HG02981 (cell line): ENCODE measurements at regions not wholly inside any gene's neighbourhood (a gene's known extent, or its start where the extent isn't known, plus 50 kb on each side); places are given as distances from the start of the nearest gene placed in this dataset.

Source experiments
- ATAC-seq: cut with Tn5 transposase; IDR thresholded peaks from one replicate; pipeline ENCODE4 v1.9.1; 2021; ENCODE audit warnings: mild to moderate bottlenecking, moderate library complexity; ENCODE audit not compliant: unreplicated experiment

- no peak for ATAC-seq
Measured at GRCh38 chr2:198315791-198316630, 511.6 kb downstream of the PLCL1 start.

- no peak for ATAC-seq
Measured at GRCh38 chr2:198314559-198315153, 510.3 kb downstream of the PLCL1 start.

- no peak for ATAC-seq
Measured at GRCh38 chr2:198312596-198313483, 508.4 kb downstream of the PLCL1 start.

DNA sequence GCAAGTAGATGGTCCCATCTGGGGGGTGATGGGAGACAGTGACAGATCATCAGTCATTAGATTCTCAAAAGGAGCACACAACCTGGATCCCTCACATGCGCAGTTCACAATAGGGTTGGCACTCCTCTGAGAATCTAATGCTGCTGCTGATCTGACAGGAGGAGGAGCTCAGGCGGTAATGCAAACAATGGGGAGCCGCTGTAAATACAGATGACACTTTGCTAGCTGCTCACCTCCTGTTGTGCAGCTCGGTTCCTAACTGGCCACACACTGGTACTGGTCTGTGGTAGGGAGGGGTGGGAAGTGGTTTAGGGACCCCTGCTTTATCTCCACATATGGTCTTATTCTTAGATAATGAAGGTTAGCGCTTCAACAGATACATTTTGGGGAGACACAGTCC is 506.6 kb downstream of the PLCL1 start:
- ATAC-seq: no peak

DNA sequence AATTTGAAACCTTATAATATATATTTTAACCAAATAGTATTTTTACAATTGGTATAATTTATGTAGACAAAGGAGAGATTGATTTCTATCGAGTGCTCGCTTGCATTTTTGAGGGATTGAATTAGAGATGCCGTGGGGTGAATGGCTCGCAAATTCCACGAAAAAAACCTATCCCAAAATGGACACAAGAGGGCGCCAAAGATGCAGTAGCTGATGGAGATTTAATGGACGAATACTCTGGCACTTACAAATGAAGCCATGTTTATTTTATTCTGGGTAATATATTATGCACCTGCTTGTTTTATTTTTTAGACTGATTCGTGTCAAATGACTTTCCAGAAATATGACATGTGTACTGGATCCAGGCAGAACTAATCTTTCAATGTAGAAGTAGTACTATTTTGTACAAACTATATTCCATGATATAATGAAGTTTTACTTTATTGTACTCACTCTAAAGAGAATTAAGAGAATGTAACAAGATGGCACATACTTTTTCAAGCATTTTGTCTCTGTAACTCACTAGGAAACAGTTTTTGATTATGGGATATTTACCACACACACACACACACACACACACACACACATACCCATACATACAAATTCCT is 505.4 kb downstream of the PLCL1 start:
- ATAC-seq: peak; percentile 66

DNA sequence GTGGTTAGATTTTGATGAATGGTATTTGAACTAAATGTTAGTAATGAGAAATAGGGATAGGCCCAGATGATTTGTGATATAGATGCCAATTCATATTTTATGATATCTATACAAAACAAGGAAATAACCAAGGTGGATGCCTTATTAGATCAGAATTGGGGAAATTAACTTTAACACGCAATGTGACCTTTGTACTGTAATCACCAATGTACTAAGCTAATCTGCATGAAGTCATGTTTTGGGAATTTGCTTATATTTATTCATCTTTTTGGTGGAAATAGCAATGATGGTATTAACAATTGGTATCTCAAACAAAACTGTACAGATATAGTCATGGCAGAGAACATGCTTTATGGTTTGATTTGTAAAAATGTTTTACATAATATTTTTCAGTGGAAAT is 504.7 kb downstream of the PLCL1 start:
- no peak for ATAC-seq

- no peak for ATAC-seq
Measured at GRCh38 chr2:198308368-198308767, 504.0 kb downstream of the PLCL1 start.

GRCh38 chr2:198307093-198307492 is 502.7 kb downstream of the PLCL1 start:
- ATAC-seq: no peak

GRCh38 chr2:198304859-198305258 is 500.5 kb downstream of the PLCL1 start:
- no peak for ATAC-seq

- no peak for ATAC-seq
Measured at GRCh38 chr2:198297350-198297749, 493.0 kb downstream of the PLCL1 start.

DNA sequence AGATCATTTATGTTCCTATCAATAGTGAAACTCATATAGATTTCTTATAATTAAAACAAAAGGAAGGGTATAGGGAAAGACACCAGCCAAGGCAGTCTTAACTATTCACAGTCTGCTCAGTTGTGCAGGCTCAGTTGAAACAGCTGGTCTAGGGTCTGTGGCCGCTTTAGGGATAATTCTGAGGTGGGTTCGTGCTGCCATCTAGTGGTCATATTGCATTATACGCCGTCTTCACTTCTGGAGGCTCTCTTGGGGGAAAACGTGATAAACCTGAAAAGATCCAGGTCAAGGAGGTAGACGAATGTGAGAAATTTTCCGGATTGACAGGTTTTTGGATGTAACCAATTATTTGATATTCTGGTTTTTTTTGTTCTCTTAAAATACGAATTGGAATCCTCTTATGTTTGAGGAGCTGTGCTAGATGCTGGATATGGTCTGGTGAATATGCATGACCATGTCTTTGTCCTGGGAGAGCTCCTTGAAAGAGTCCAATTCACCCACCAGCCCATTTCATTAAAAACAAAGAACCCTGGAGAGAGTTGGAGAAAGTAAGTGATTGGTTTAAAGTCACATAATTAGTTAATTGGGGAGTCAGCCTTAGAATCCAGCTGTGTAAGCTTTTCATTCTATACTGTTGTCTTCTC is 492.4 kb downstream of the PLCL1 start:
- ATAC-seq: peak; percentile 94

DNA sequence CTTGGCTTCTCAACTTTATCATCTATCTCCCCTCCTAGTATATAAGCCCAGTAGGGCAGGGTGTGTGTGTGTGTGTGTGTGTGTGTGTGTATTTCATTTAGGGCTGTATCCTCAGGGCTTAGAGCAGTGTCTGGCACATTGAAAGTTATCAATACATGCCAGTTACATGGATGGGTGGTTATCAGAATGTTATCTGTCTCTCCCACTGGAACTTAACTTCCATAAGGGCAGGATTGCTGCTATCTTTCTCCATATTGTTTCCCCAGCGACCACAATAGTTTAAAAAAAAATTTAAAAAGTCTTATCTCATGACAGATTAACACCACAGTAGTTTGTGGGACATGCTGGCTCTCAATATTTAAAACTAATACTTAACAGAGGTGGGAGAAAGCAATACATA is 488.9 kb downstream of the PLCL1 start:
- no peak for ATAC-seq

DNA sequence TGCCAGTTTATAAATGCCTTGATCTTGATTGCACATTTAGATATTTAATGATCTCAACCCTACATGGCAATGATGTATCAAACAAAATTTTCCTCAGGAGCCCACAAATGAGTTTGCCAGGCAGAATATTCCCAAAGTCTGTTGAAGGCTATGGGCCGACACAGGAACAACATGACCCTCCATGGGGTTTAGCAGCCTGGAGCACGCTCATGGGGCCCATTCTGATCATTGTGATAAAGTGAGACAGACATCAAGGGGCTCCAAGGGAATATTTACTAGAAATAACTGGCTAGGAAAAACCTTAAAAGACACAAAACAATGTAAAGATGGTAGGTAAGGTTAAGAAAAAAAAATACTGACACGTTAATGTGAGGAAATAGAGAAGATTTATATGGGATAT is 485.4 kb downstream of the PLCL1 start:
- ATAC-seq: no peak

GRCh38 chr2:198287706-198288105 is 483.3 kb downstream of the PLCL1 start:
- ATAC-seq: no peak

DNA sequence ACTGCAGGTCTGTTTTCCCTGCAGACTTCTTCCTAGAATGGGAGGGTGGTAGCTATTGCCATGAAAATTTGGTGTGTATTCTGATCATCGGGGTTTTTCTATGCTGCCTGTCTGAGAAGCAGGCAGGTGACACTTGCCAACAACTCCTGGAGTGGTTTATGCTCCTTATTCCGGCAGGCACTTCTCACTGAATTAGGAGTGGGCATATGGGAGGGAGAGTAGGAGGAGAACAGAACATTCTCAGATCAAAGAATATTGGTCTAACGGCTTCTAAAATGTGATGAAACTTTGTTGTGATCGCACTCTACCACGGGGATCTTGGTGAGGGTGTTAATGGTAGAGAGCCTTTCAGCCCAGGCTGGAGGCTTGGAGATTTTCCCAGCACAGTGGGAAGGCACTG is 480.8 kb downstream of the PLCL1 start:
- no peak for ATAC-seq

DNA sequence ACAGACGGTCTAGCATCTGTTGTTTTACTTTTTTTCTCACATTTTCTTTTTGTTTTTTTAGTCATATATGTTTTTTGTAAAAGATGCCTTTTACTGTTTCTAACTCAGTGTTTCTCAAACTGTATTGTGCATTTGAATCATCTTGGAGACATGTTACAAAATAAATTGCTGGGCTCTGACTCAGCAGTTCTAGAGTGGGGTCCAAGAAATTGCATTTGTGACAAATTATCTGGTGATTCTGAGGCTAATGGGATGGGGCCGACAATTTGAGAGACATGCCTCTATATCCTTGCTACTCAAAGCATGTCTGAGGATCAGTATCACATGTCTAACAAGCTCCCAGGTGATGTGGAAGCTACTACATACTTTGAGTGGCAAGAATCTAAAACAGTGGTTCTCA is 478.8 kb downstream of the PLCL1 start:
- no peak for ATAC-seq

- ATAC-seq: no peak
Measured at GRCh38 chr2:198282061-198282460, 477.7 kb downstream of the PLCL1 start.

DNA sequence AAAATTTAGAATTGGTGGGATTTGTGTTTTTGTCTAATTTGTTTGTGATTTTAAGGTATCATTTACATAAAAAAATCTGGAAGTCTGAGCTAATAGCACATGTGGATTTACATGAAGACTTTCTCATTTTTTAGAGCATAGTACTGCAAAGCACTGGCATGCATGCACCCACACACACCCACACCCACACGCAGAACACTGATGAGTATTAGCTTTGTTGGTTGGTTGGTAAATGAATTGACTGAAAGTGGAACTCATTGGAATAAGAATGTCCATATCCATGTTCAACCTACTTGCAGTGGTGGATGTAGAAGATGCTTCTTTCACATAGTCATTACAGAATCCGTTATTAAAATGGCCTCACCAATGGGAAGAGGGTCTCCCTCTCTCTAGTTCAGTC is 475.8 kb downstream of the PLCL1 start:
- no peak for ATAC-seq

DNA sequence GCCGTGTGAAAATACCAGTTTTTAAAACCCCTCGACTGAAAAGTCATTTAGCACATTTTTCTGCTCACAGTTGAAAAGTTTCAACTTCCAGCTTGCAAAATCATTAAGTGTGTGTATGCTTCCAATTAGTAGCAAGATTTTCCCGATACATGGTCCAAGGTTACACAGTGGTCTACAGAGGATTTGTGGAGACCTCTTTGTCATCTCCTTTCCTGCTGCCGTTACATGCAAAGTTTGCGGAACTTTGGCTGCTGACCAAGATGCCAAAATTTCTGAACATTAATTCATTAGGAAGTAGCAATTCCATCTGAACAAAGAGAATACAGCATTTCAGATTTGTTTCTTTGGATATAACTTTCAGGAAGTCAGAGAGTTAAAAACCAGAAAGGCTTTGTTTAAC is 474.6 kb downstream of the PLCL1 start:
- no peak for ATAC-seq

- no peak for ATAC-seq
Measured at GRCh38 chr2:198277181-198277580, 472.8 kb downstream of the PLCL1 start.

DNA sequence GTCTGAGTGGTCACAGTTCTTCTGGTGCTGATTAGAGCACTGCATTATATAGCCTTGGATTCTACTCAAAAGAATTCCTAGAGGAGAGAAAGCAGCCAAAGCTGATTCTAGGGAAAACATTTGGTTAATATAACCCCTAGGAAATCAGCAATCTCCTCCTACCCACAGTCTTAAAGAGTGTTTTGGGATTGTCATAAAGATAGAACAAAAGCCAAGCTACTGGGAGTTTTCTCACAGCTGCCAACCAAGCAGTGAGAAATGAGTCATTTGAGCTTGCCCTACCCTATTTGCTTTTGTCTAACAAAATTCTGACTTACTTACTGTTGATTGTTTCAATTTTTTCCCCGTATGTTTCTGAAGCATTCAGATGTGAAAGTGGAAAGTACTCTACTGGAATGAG is 469.3 kb downstream of the PLCL1 start:
- ATAC-seq: no peak
